ENCODE measurements at regions not wholly inside any gene's neighbourhood (a gene's known extent, or its start where the extent isn't known, plus 50 kb on each side); places are given as distances from the start of the nearest gene placed in this dataset.
A peak's percentile ranks its signal among the peaks of the same experiment; 100 is the strongest.

GRCh38 chr13:76338003-76338402 lies 548.2 kb downstream of the KCTD12 start:
- Histone ChIP-seq H3K4me3 (ENCODE audit: low read depth in 1 of 3, low read length in 3 of 3) (no peak overlapping the region), H3K27ac (ENCODE audit: low read depth in 1 of 3, low read length in 2 of 3) (no peak overlapping the region), H3K9me3 (ENCODE audit: control insufficient read depth in 2 of 2, insufficient read depth in 1 of 2, low read depth in 1 of 2, low read length in 1 of 2) (peaks cover 0 to 6% of the 10 kb centered on the region in 2 donors), H3K36me3 (ENCODE audit: control insufficient read depth in 3 of 3, insufficient read depth in 2 of 3, low read depth in 1 of 3, low read length in 3 of 3) (no peaks in the 10 kb centered on the region), H3K27me3 (ENCODE audit: control insufficient read depth in 3 of 3, insufficient read depth in 3 of 3, low read length in 3 of 3) (peaks cover 0 to 3% (median 0%) of the 10 kb centered on the region in 3 donors), H3K4me1 (ENCODE audit: control insufficient read depth in 3 of 3, insufficient read depth in 2 of 3, low read depth in 1 of 3, low read length in 2 of 3) (no peaks in the 10 kb centered on the region)
- WGBS, 3 donors = 78 to 90% (median 89%) methylated on average over 2 of the region's 2 CpGs
- no peak for DNase-seq
- no peak for FAIRE-seq

GRCh38 chr13:76336889-76337844 lies 549.0 kb downstream of the KCTD12 start:
- Histone ChIP-seq H3K4me1 (ENCODE audit: control insufficient read depth in 3 of 3, insufficient read depth in 2 of 3, low read depth in 1 of 3, low read length in 2 of 3) (no peaks in the 10 kb centered on the region), H3K27me3 (ENCODE audit: control insufficient read depth in 3 of 3, insufficient read depth in 3 of 3, low read length in 3 of 3) (peaks cover 0 to 3% (median 0%) of the 10 kb centered on the region in 3 donors), H3K4me3 (ENCODE audit: low read depth in 1 of 3, low read length in 3 of 3) (no peak overlapping the region), H3K27ac (ENCODE audit: low read depth in 1 of 3, low read length in 2 of 3) (no peak overlapping the region), H3K9me3 (ENCODE audit: control insufficient read depth in 2 of 2, insufficient read depth in 1 of 2, low read depth in 1 of 2, low read length in 1 of 2) (peaks cover 0 to under 1% of the 10 kb centered on the region in 2 donors), H3K36me3 (ENCODE audit: control insufficient read depth in 3 of 3, insufficient read depth in 2 of 3, low read depth in 1 of 3, low read length in 3 of 3) (no peaks in the 10 kb centered on the region)
- FAIRE-seq = no peak
- 41 to 74% (median 62%) methylated on average over 2 of the region's 2 CpGs for WGBS, 3 donors
- no peak for DNase-seq

- H3K36me3 ChIP-seq (ENCODE audit: control insufficient read depth in 3 of 3, insufficient read depth in 2 of 3, low read depth in 1 of 3, low read length in 3 of 3) = no peaks in the 10 kb centered on the region
- no peak overlapping the region for H3K27ac ChIP-seq (ENCODE audit: low read depth in 1 of 3, low read length in 2 of 3)
- no peaks in the 10 kb centered on the region for H3K9me3 ChIP-seq (ENCODE audit: control insufficient read depth in 2 of 2, insufficient read depth in 1 of 2, low read depth in 1 of 2, low read length in 1 of 2)
- peaks cover 0 to 3% (median 0%) of the 10 kb centered on the region in 3 donors for H3K27me3 ChIP-seq (ENCODE audit: control insufficient read depth in 3 of 3, insufficient read depth in 3 of 3, low read length in 3 of 3)
- no peak overlapping the region for H3K4me3 ChIP-seq (ENCODE audit: low read depth in 1 of 3, low read length in 3 of 3)
- DNase-seq = no peak
- no peaks in the 10 kb centered on the region for H3K4me1 ChIP-seq (ENCODE audit: control insufficient read depth in 3 of 3, insufficient read depth in 2 of 3, low read depth in 1 of 3, low read length in 2 of 3)
- FAIRE-seq = no peak
Observed at GRCh38 chr13:76335463-76335862, 550.7 kb downstream of the KCTD12 start.

GRCh38 chr13:76331943-76332712 lies 554.1 kb downstream of the KCTD12 start:
- 23 to 30% (median 28%) methylated on average over 1 of the region's 1 CpG for WGBS, 3 donors
- Histone ChIP-seq H3K27ac (ENCODE audit: low read depth in 1 of 3, low read length in 2 of 3) (no peak overlapping the region), H3K4me3 (ENCODE audit: low read depth in 1 of 3, low read length in 3 of 3) (no peak overlapping the region), H3K36me3 (ENCODE audit: control insufficient read depth in 3 of 3, insufficient read depth in 2 of 3, low read depth in 1 of 3, low read length in 3 of 3) (no peaks in the 10 kb centered on the region), H3K27me3 (ENCODE audit: control insufficient read depth in 3 of 3, insufficient read depth in 3 of 3, low read length in 3 of 3) (peaks cover 0 to 3% (median 0%) of the 10 kb centered on the region in 3 donors), H3K9me3 (ENCODE audit: control insufficient read depth in 2 of 2, insufficient read depth in 1 of 2, low read depth in 1 of 2, low read length in 1 of 2) (no peaks in the 10 kb centered on the region), H3K4me1 (ENCODE audit: control insufficient read depth in 3 of 3, insufficient read depth in 2 of 3, low read depth in 1 of 3, low read length in 2 of 3) (no peaks in the 10 kb centered on the region)
- no peak for FAIRE-seq
- peak in 1 of 2 donors; percentile 2 for DNase-seq

- no peak for DNase-seq
- WGBS, 3 donors = 55 to 69% (median 56%) methylated on average over 2 of the region's 2 CpGs
- Histone ChIP-seq H3K27me3 (ENCODE audit: control insufficient read depth in 3 of 3, insufficient read depth in 3 of 3, low read length in 3 of 3) (peaks cover 0 to 3% (median 0%) of the 10 kb centered on the region in 3 donors), H3K27ac (ENCODE audit: low read depth in 1 of 3, low read length in 2 of 3) (no peak overlapping the region), H3K4me1 (ENCODE audit: control insufficient read depth in 3 of 3, insufficient read depth in 2 of 3, low read depth in 1 of 3, low read length in 2 of 3) (no peaks in the 10 kb centered on the region), H3K4me3 (ENCODE audit: low read depth in 1 of 3, low read length in 3 of 3) (no peak overlapping the region), H3K36me3 (ENCODE audit: control insufficient read depth in 3 of 3, insufficient read depth in 2 of 3, low read depth in 1 of 3, low read length in 3 of 3) (no peaks in the 10 kb centered on the region), H3K9me3 (ENCODE audit: control insufficient read depth in 2 of 2, insufficient read depth in 1 of 2, low read depth in 1 of 2, low read length in 1 of 2) (no peaks in the 10 kb centered on the region)
- no peak for FAIRE-seq
Observed at GRCh38 chr13:76330761-76331160, 555.4 kb downstream of the KCTD12 start.

- WGBS, 3 donors = 46 to 61% (median 50%) methylated on average over 2 of the region's 2 CpGs
- Histone ChIP-seq H3K27me3 (ENCODE audit: control insufficient read depth in 3 of 3, insufficient read depth in 3 of 3, low read length in 3 of 3) (peaks cover 0 to under 1% (median 0%) of the 10 kb centered on the region in 3 donors), H3K36me3 (ENCODE audit: control insufficient read depth in 3 of 3, insufficient read depth in 2 of 3, low read depth in 1 of 3, low read length in 3 of 3) (no peaks in the 10 kb centered on the region), H3K4me3 (ENCODE audit: low read depth in 1 of 3, low read length in 3 of 3) (no peak overlapping the region), H3K27ac (ENCODE audit: low read depth in 1 of 3, low read length in 2 of 3) (no peak overlapping the region), H3K9me3 (ENCODE audit: control insufficient read depth in 2 of 2, insufficient read depth in 1 of 2, low read depth in 1 of 2, low read length in 1 of 2) (no peaks in the 10 kb centered on the region), H3K4me1 (ENCODE audit: control insufficient read depth in 3 of 3, insufficient read depth in 2 of 3, low read depth in 1 of 3, low read length in 2 of 3) (no peaks in the 10 kb centered on the region)
- no peak for DNase-seq
- FAIRE-seq = no peak
Observed at GRCh38 chr13:76329866-76330580, 556.2 kb downstream of the KCTD12 start.

- no peak overlapping the region for H3K4me3 ChIP-seq (ENCODE audit: low read depth in 1 of 3, low read length in 3 of 3)
- no peak for FAIRE-seq
- 70 to 82% (median 77%) methylated on average over 3 of the region's 3 CpGs for WGBS, 3 donors
Observed at GRCh38 chr13:76329004-76329403, 557.2 kb downstream of the KCTD12 start.

GRCh38 chr13:76326343-76326742 lies 559.9 kb downstream of the KCTD12 start:
- DNase-seq = no peak
- Histone ChIP-seq H3K4me3 (ENCODE audit: low read depth in 1 of 3, low read length in 3 of 3) (no peak overlapping the region), H3K4me1 (ENCODE audit: control insufficient read depth in 3 of 3, insufficient read depth in 2 of 3, low read depth in 1 of 3, low read length in 2 of 3) (no peaks in the 10 kb centered on the region), H3K9me3 (ENCODE audit: control insufficient read depth in 2 of 2, insufficient read depth in 1 of 2, low read depth in 1 of 2, low read length in 1 of 2) (no peaks in the 10 kb centered on the region), H3K27me3 (ENCODE audit: control insufficient read depth in 3 of 3, insufficient read depth in 3 of 3, low read length in 3 of 3) (no peaks in the 10 kb centered on the region), H3K27ac (ENCODE audit: low read depth in 1 of 3, low read length in 2 of 3) (no peak overlapping the region), H3K36me3 (ENCODE audit: control insufficient read depth in 3 of 3, insufficient read depth in 2 of 3, low read depth in 1 of 3, low read length in 3 of 3) (no peaks in the 10 kb centered on the region)
- WGBS, 3 donors = 13 to 69% (median 18%) methylated on average over 1 of the region's 1 CpG
- no peak for FAIRE-seq

More at GRCh38 chr13:76329004-76329403, 557.2 kb downstream of the KCTD12 start:
- DNase-seq = no peak
- Histone ChIP-seq H3K9me3 (ENCODE audit: control insufficient read depth in 2 of 2, insufficient read depth in 1 of 2, low read depth in 1 of 2, low read length in 1 of 2) (no peaks in the 10 kb centered on the region), H3K27me3 (ENCODE audit: control insufficient read depth in 3 of 3, insufficient read depth in 3 of 3, low read length in 3 of 3) (no peaks in the 10 kb centered on the region), H3K27ac (ENCODE audit: low read depth in 1 of 3, low read length in 2 of 3) (no peak overlapping the region), H3K4me1 (ENCODE audit: control insufficient read depth in 3 of 3, insufficient read depth in 2 of 3, low read depth in 1 of 3, low read length in 2 of 3) (no peaks in the 10 kb centered on the region), H3K36me3 (ENCODE audit: control insufficient read depth in 3 of 3, insufficient read depth in 2 of 3, low read depth in 1 of 3, low read length in 3 of 3) (no peaks in the 10 kb centered on the region)

Data from small intestine (tissue), 7 donors.